ENCODE measurements at regions not wholly inside any gene's neighbourhood (a gene's known extent, or its start where the extent isn't known, plus 50 kb on each side); places are given as distances from the start of the nearest gene placed in this dataset.

DNA sequence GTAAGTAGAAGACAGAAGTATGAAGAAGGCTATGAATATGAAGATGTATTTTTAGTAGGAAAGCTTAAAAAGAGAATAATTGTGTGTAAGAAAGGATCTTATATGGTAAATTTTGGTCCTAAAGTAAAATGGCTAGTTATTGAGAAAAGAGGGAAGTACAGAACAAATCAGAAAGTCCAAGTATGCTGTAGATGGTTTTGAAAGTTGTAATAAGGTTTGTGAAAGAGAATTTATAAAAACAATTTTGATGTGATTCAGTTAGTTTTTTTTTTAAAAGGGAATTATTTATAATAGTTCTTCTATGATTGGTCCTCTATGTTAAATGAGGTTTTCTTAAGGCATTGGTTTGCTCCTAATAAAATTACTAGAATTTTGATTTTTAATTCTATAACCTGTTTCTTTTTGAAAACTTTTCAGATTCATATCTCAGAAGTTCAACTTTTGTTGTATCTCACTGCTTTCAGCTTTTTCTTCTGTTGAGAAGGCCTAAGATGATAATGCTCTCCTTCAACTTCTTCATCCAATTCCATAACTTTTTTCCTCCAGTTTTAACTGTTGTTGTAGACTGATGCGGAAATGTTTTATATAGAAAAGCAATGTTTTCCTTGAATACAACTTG lies 322.7 kb downstream of the NOL4 start:
- no peak for TF ChIP-seq POLR2A (IDR thresholded peaks at IDR 0.05)
- TF ChIP-seq, protein P1, sequence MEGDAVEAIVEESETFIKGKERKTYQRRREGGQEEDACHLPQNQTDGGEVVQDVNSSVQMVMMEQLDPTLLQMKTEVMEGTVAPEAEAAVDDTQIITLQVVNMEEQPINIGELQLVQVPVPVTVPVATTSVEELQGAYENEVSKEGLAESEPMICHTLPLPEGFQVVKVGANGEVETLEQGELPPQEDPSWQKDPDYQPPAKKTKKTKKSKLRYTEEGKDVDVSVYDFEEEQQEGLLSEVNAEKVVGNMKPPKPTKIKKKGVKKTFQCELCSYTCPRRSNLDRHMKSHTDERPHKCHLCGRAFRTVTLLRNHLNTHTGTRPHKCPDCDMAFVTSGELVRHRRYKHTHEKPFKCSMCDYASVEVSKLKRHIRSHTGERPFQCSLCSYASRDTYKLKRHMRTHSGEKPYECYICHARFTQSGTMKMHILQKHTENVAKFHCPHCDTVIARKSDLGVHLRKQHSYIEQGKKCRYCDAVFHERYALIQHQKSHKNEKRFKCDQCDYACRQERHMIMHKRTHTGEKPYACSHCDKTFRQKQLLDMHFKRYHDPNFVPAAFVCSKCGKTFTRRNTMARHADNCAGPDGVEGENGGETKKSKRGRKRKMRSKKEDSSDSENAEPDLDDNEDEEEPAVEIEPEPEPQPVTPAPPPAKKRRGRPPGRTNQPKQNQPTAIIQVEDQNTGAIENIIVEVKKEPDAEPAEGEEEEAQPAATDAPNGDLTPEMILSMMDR (IDR thresholded peaks at IDR 0.05) = no peak
